GM12891 (cell line): ENCODE measurements at regions not wholly inside any gene's neighbourhood (a gene's known extent, or its start where the extent isn't known, plus 50 kb on each side); places are given as distances from the start of the nearest gene placed in this dataset.

Source experiments
- PAX5 ChIP-seq: IDR thresholded peaks from 2 replicates; pipeline ENCODE4 v1.6.1; 2011; ENCODE audit warnings: low read length, moderate library complexity, mild to moderate bottlenecking; ENCODE audit not compliant: insufficient read depth, severe bottlenecking
- POLR2A ChIP-seq: IDR thresholded peaks from 2 replicates; pipeline ENCODE4 v1.6.1; 2011; ENCODE audit warnings: low read depth, low read length, control low read depth
- POLR2AphosphoS5 ChIP-seq: IDR thresholded peaks from 2 replicates; pipeline ENCODE4 v1.6.1; 2011; ENCODE audit warnings: low read depth, low read length, control low read depth
- POU2F2 ChIP-seq: IDR thresholded peaks from 2 replicates; pipeline ENCODE4 v1.6.1; 2011; ENCODE audit warnings: low read depth, mild to moderate bottlenecking, control low read depth, low read length, moderate library complexity
- TAF1 ChIP-seq: IDR thresholded peaks from 2 replicates; pipeline ENCODE4 v1.6.1; 2011; ENCODE audit warnings: low read depth, low read length, control low read depth

DNA sequence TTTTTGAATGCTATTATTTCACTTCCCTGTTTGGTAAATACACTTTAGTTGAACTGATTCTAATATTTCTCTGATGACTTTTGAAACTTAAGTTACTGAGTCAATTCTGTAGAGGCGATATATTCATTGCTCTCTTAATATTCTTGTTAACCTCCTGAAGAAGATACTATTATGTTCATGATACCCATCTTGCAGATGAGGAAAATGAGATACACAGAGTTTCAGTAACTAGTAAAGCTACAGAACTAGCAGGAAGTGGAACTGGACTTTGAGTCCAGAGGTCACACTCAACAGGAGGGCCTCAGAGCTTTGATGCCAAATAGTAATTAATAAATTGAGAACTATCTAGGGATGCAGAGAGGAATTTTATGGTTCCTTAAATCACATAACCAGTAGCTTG, 70.0 kb downstream of the PCDH7 start:
- TF ChIP-seq POLR2A: no peak
- TF ChIP-seq POLR2AphosphoS5: no peak
- TF ChIP-seq TAF1: no peak
- no peak for TF ChIP-seq PAX5
- TF ChIP-seq POU2F2: no peak
